Heart left ventricle (tissue), 16 donors: ENCODE measurements at regions not wholly inside any gene's neighbourhood (a gene's known extent, or its start where the extent isn't known, plus 50 kb on each side); places are given as distances from the start of the nearest gene placed in this dataset.

Experiments
- ATAC-seq, 4 donors: fragments of 200-7000 bp; cut with Tn5 transposase; one replicate each; pipeline ENCODE4 v1.9.1; 2020 to 2022; ENCODE audit warnings: moderate library complexity in 4 of 4, mild to moderate bottlenecking in 3 of 4, moderate number of reproducible peaks in 1 of 4
- DNase-seq, 5 donors: peaks; one replicate each; pipeline ENCODE4 v3.0.0-alpha.2; 2020
- H3K27ac ChIP-seq, 12 donors: fragments of 200-600 bp; sonication (generic) in 4 of 12; one replicate each; pipeline versions ENCODE4 v1.5.0 to v1.8.0; 2016 to 2022; ENCODE audit warnings: mild to moderate bottlenecking in 2 of 12
- H3K27me3 ChIP-seq, 9 donors: fragments of 200-600 bp; sonication (generic) in 2 of 9; one replicate each; pipeline versions ENCODE4 v1.5.1 to v1.8.0; 2016 to 2022; ENCODE audit warnings: mild to moderate bottlenecking in 3 of 9
- H3K36me3 ChIP-seq, 9 donors: fragments of 200-600 bp; sonication (generic) in 2 of 9; one replicate each; pipeline versions ENCODE4 v1.5.0 to v1.8.0; 2018 to 2022; ENCODE audit warnings: mild to moderate bottlenecking in 2 of 9
- H3K4me1 ChIP-seq, 12 donors: fragments of 200-600 bp; sonication (generic) in 4 of 12; one replicate each; pipeline versions ENCODE4 v1.5.0 to v1.8.0; 2016 to 2022; ENCODE audit warnings: mild to moderate bottlenecking in 3 of 12
- H3K4me3 ChIP-seq, 12 donors: fragments of 200-600 bp; sonication (generic) in 4 of 12; one replicate each; pipeline versions ENCODE4 v1.5.0 to v1.8.0; 2017 to 2022; ENCODE audit warnings: mild to moderate bottlenecking in 9 of 12, moderate library complexity in 4 of 12
- H3K9me3 ChIP-seq, 12 donors: fragments of 200-600 bp; sonication (generic) in 4 of 12; one replicate each; pipeline versions ENCODE4 v1.5.0 to v1.8.0; 2016 to 2022; ENCODE audit warnings: mild to moderate bottlenecking in 1 of 12
- CTCF ChIP-seq, 12 donors: fragments of 200-600 bp; sonication (generic) in 4 of 12; IDR thresholded peaks; one replicate each; pipeline versions ENCODE4 v1.5.0 to v1.8.0; 2018 to 2022; ENCODE audit warnings: antibody characterized with exemption in 12 of 12, mild to moderate bottlenecking in 5 of 12
- POLR2A ChIP-seq, 2 donors: fragments of 450-650 bp; IDR thresholded peaks; one replicate each; pipeline ENCODE4 v1.6.1; 2017; ENCODE audit warnings: antibody characterized with exemption in 2 of 2, mild to moderate bottlenecking in 2 of 2, moderate library complexity in 2 of 2
- WGBS, 4 donors: extraction: QIAGEN DNeasy Blood & Tissue Kit in 2 of 4; methylation state at CpG; one replicate each; pipeline versions ENCODE4 v1.1.5 to v1.1.7; 2013 to 2018; 5-methylcytosine and 5-hydroxymethylcytosine counted together
- intact Hi-C, 10 donors: fragments of 100-400 bp; cut with DNase I; formaldehyde crosslinking; loops; one replicate each; pipeline versions ENCODE4 v1.11.1 to v1.14.2; 2022
- donor health status: ischemic (EF 13 %, LVEDD 7.1; RV severe dilation, severe dysfunction).
- donor health status: healthy with polysubstance abuse.
- donor health status: DM: no; HTN: yes; CAD: no.
- donor health status: DM: no; HTN: no; CAD: no.
- donor health status: ischemic (EF 25% LVEDD 6.9; RV normal size, moderate dysfunction).
- donor health status: ischemic (EF 25% LVEDD 5.7; RV mildly dilated, moderate dysfunction).
- donor health status: healthy.
- donor health status: DM: yes; HTN: yes; CAD: no.
- donor health status: ischemic (EF 35%, LVEDD 5.7; RV mildly dilated, moderate dysfunction).
- donor health status: nonischemic (EF 11% LVEDD 7.7; RV severe dilation, severe dysfunction).
- donor health status: DM: yes; HTN: yes; CAD: no.
- donor health status: PGD.
- donor health status: ischemic (EF 29% LVEDD 5.4; RV normal size, mild dysfunction).
- donor health status: nonischemic (EF 23%, LVEDD 6.1; RV moderate dilation, normal function).

GRCh38 chr5:52491818-52492217 lies 295.9 kb upstream of the ITGA1 start:
- Histone ChIP-seq H3K27ac (no peak overlapping the region), H3K36me3 (no peaks in the 10 kb centered on the region), H3K4me1 (no peaks in the 10 kb centered on the region), H3K27me3 (no peaks in the 10 kb centered on the region), H3K9me3 (no peaks in the 10 kb centered on the region), H3K4me3 (no peak overlapping the region)
- DNase-seq (no peak), ATAC-seq (no peak)
- TF ChIP-seq POLR2A (IDR thresholded peaks at IDR 0.05), result no peak
- TF ChIP-seq CTCF (IDR thresholded peaks at IDR 0.05), result no peak
- intact Hi-C loops, result no loop called here

DNA sequence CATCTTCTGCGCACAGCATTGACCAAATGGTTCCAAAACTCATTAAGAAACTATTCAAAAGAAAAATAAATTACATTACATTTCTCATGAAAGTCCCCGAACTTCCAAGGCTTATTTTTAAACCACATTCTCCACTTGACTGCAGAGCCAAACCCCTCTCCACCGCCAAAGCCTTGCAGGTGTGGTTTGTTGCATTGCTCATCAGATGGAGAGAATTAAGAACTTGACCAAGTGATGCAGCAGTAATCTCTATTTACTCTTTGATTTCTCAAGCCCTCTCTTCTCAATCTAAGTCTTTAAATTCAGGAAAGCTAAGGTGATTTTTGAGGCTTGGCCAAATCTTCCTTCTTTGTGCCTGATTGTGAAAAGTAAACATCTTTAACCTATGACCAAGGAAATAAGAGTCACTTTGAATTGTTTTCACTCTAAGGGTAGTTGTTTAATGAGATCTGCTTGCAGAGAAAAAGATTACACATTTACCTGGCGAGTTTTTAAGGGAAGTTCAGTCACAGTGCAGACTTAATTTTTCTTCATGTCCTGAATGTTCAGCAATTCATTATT lies 290.5 kb upstream of the ITGA1 start:
- Histone ChIP-seq H3K9me3 (no peaks in the 10 kb centered on the region), H3K36me3 (no peaks in the 10 kb centered on the region), H3K4me3 (no peak overlapping the region), H3K27ac (no peak overlapping the region), H3K27me3 (no peaks in the 10 kb centered on the region), H3K4me1 (no peaks in the 10 kb centered on the region)
- DNase-seq (no peak), ATAC-seq (no peak)
- intact Hi-C loops, result no loop called here
- TF ChIP-seq CTCF (IDR thresholded peaks at IDR 0.05) (no peak), POLR2A (IDR thresholded peaks at IDR 0.05) (no peak)
- 82 to 88% (median 84%) methylated on average over 4 of the region's 4 CpGs for WGBS, 4 donors

DNA sequence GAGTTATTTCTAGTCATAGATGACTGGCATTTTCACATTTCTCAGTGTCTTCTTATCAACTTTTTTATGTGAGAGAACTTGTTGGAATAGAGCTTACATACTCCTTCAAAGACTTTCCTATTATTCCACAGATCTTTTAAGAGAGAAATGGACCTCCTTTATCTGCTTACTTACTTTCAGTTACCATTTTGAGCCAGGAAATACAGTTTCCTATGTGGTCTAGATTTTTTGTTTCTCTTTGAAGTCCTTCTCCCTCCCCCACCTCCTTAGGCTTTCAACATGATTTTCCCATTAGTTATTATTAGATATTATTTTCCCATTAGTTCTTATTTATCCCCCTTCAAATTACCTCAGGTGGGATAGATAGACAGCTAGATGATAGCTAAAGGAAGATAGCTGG lies 289.1 kb upstream of the ITGA1 start:
- H3K27me3 ChIP-seq, result no peaks in the 10 kb centered on the region
- H3K4me1 ChIP-seq, result no peaks in the 10 kb centered on the region
- no peak overlapping the region for H3K4me3 ChIP-seq
- DNase-seq (no peak), ATAC-seq (no peak)
- TF ChIP-seq POLR2A (IDR thresholded peaks at IDR 0.05), result no peak
- no peak for TF ChIP-seq CTCF (IDR thresholded peaks at IDR 0.05)
- H3K9me3 ChIP-seq, result no peaks in the 10 kb centered on the region
- intact Hi-C loops, result no loop called here
- no peak overlapping the region for H3K27ac ChIP-seq
- no peaks in the 10 kb centered on the region for H3K36me3 ChIP-seq

GRCh38 chr5:52502460-52502999 lies 285.2 kb upstream of the ITGA1 start:
- Histone ChIP-seq H3K27ac (no peak overlapping the region), H3K4me1 (no peaks in the 10 kb centered on the region), H3K4me3 (no peak overlapping the region), H3K27me3 (no peaks in the 10 kb centered on the region), H3K36me3 (no peaks in the 10 kb centered on the region), H3K9me3 (no peaks in the 10 kb centered on the region)
- DNase-seq (no peak), ATAC-seq (no peak)
- intact Hi-C loops, result no loop called here
- no peak for TF ChIP-seq POLR2A (IDR thresholded peaks at IDR 0.05)
- TF ChIP-seq CTCF (IDR thresholded peaks at IDR 0.05), result no peak
- WGBS, 4 donors, result 91 to 94% (median 93%) methylated on average over 5 of the region's 5 CpGs
